ENCODE measurements at regions not wholly inside any gene's neighbourhood (a gene's known extent, or its start where the extent isn't known, plus 50 kb on each side); places are given as distances from the start of the nearest gene placed in this dataset.

GRCh38 chr7:56291-56913, 136.0 kb upstream of the FAM20C start:
- no peak for TF ChIP-seq POLR2A (IDR thresholded peaks at IDR 0.05; ENCODE audit: control extremely low read depth in 1 of 2, low read depth in 2 of 2, low read length in 2 of 2)
- no peak for TF ChIP-seq JUND (IDR thresholded peaks at IDR 0.05; ENCODE audit: low read length)
- TF ChIP-seq SP1 (IDR thresholded peaks at IDR 0.05; ENCODE audit: low read depth, low read length): no peak
- TF ChIP-seq RAD21 (IDR thresholded peaks at IDR 0.05 in 1 of 2, conservative IDR thresholded peaks at IDR 0.05 in 1 of 2; ENCODE audit: low read depth in 2 of 2, low read length in 2 of 2): no peak

Data from H1 (cell line).